Esophagus muscularis mucosa (tissue), 4 donors: ENCODE measurements at regions not wholly inside any gene's neighbourhood (a gene's known extent, or its start where the extent isn't known, plus 50 kb on each side); places are given as distances from the start of the nearest gene placed in this dataset.

Experiments used
- EP300 ChIP-seq: sonication (generic); formaldehyde crosslinking; IDR thresholded peaks from one replicate; pipeline ENCODE4 v1.6.1; 2017; ENCODE audit warnings: antibody characterized with exemption
- POLR2A ChIP-seq: fragments of 450-650 bp; IDR thresholded peaks from one replicate; pipeline ENCODE4 v1.6.1; 2017; ENCODE audit warnings: antibody characterized with exemption, moderate library complexity, mild to moderate bottlenecking, low read depth
- POLR2AphosphoS5 ChIP-seq, 2 donors: sonication (generic); formaldehyde crosslinking; IDR thresholded peaks; one replicate each; pipeline ENCODE4 v1.6.1; 2017; ENCODE audit warnings: antibody characterized with exemption in 2 of 2
- TF ChIP-seq, protein P1 (sequence below), 3 experiments: fragments of 200-600 bp in 2 of 3; fragments of 450-650 bp in 1 of 3; sonication (generic) in 2 of 3; IDR thresholded peaks; one replicate each; pipeline ENCODE4 v1.5.1; 2017 to 2019; ENCODE audit warnings: antibody characterized with exemption in 3 of 3, mild to moderate bottlenecking in 2 of 3, moderate library complexity in 1 of 3

DNA sequence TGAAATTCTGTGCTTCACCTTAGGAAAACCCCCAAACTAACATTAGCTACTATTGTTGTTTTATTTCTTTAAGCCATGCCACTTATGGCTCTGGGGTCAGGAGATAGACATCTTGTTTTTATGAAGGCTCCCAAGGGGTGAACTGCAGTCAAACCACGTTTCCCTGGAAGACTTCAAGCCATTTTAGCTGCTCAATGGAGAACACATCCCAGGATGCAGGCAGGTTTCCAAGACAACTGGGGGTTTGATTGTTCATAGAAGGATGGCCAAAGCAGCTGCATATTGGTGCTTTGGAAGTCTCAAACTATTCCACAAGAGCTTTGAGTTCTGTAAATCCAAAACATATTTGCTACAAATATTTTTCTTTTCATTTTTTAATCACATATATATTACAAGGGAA, 818.0 kb downstream of the MAFB start:
- TF ChIP-seq, protein P1, sequence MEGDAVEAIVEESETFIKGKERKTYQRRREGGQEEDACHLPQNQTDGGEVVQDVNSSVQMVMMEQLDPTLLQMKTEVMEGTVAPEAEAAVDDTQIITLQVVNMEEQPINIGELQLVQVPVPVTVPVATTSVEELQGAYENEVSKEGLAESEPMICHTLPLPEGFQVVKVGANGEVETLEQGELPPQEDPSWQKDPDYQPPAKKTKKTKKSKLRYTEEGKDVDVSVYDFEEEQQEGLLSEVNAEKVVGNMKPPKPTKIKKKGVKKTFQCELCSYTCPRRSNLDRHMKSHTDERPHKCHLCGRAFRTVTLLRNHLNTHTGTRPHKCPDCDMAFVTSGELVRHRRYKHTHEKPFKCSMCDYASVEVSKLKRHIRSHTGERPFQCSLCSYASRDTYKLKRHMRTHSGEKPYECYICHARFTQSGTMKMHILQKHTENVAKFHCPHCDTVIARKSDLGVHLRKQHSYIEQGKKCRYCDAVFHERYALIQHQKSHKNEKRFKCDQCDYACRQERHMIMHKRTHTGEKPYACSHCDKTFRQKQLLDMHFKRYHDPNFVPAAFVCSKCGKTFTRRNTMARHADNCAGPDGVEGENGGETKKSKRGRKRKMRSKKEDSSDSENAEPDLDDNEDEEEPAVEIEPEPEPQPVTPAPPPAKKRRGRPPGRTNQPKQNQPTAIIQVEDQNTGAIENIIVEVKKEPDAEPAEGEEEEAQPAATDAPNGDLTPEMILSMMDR (IDR thresholded peaks at IDR 0.05) = no peak
- TF ChIP-seq EP300 (no peak), POLR2AphosphoS5 (IDR thresholded peaks at IDR 0.05) (no peak), POLR2A (no peak)
